ENCODE measurements at regions not wholly inside any gene's neighbourhood (a gene's known extent, or its start where the extent isn't known, plus 50 kb on each side); places are given as distances from the start of the nearest gene placed in this dataset.

- no peak overlapping the region for H3K27ac ChIP-seq (ENCODE audit: low read depth, low read length)
- no peaks in the 10 kb centered on the region for H3K79me1 ChIP-seq (ENCODE audit: low read depth, low read length)
- no peak overlapping the region for H3K56ac ChIP-seq (replicated peaks; ENCODE audit: insufficient read length, low read depth, low read length)
- no peak overlapping the region for H3K18ac ChIP-seq (ENCODE audit: extremely low read depth, low read length)
- no peaks in the 10 kb centered on the region for H3K9me3 ChIP-seq (ENCODE audit: insufficient read depth in 2 of 2, low read depth in 1 of 2, low read length in 1 of 2)
- no peak overlapping the region for H4K91ac ChIP-seq (replicated peaks; ENCODE audit: insufficient read length, low read length)
- H2BK5ac ChIP-seq (ENCODE audit: low read depth, low read length): no peak overlapping the region
- no peaks in the 10 kb centered on the region for H3K23me2 ChIP-seq (ENCODE audit: low read depth, low read length)
- H2BK12ac ChIP-seq (ENCODE audit: low read depth, low read length): no peak overlapping the region
- H2BK20ac ChIP-seq (ENCODE audit: low read length): no peak overlapping the region
- 94% methylated on average over 2 of the region's 2 CpGs; no CpG with 5 or more reads in 1 of the 2 experiments for WGBS, 2 experiments (ENCODE audit: extremely low coverage in 1 of 2, insufficient coverage in 1 of 2, insufficient read length in 1 of 2, insufficient replicate concordance in 2 of 2, low coverage in 1 of 2, low lambda C conversion rate in 2 of 2, missing lambda C conversion rate in 1 of 2)
- H4K20me1 ChIP-seq (replicated peaks in 1 of 2; ENCODE audit: control insufficient read depth in 1 of 2, insufficient read depth in 2 of 2, low read length in 2 of 2): no peaks in the 10 kb centered on the region
- FAIRE-seq (no peak), DNase-seq (ENCODE audit: low read depth in 1 of 2, low spot score in 2 of 2) (peak in 1 of 2 experiments; percentile 4)
- no peak overlapping the region for H3K4ac ChIP-seq (replicated peaks; ENCODE audit: insufficient read length, low read depth, low read length)
- H2BK15ac ChIP-seq (ENCODE audit: low read length): no peak overlapping the region
- POLR2A ChIA-PET (ENCODE audit: partially characterized antibody): no interaction called here
- H4K5ac ChIP-seq (ENCODE audit: insufficient read length, low read depth, low read length): no peak overlapping the region
- no peak overlapping the region for H3K14ac ChIP-seq (ENCODE audit: insufficient read length)
- H3K4me2 ChIP-seq (ENCODE audit: insufficient read depth in 1 of 2, low read depth in 2 of 2, low read length in 2 of 2): no peak overlapping the region
- H3K4me1 ChIP-seq (replicated peaks in 1 of 4; ENCODE audit: control insufficient read depth in 3 of 4, insufficient read depth in 4 of 4, low read length in 3 of 4): peaks cover 0 to 11% (median 8%) of the 10 kb centered on the region in 4 experiments; a peak in 5 of 7 replicates
- no peaks in the 10 kb centered on the region for H3K79me2 ChIP-seq (ENCODE audit: control insufficient read depth in 1 of 2, insufficient read depth in 2 of 2, low read length in 2 of 2)
- no peaks in the 10 kb centered on the region for H3K36me3 ChIP-seq (ENCODE audit: control insufficient read depth in 2 of 4, insufficient read depth in 4 of 4, low read length in 3 of 4)
- no peak overlapping the region for H4K8ac ChIP-seq (ENCODE audit: extremely low read depth, insufficient read depth, low read length)
- CTCF ChIA-PET (ENCODE audit: partially characterized antibody): interaction anchor here (0.8 kb wide), 1 partner anchor 36 kb away, joined by 3 read pairs; no protein-coding TSS in a partner anchor
- TF ChIP-seq CBX8 (IDR thresholded peaks at IDR 0.05; ENCODE audit: borderline replicate concordance, low read depth, low read length) (no peak), RBBP5 (IDR thresholded peaks at IDR 0.05; ENCODE audit: borderline replicate concordance, low read depth, low read length) (no peak), SIX5 (IDR thresholded peaks at IDR 0.05; ENCODE audit: low read depth, low read length) (no peak), SP4 (IDR thresholded peaks at IDR 0.05; ENCODE audit: low read length) (no peak), RNF2 (IDR thresholded peaks at IDR 0.05; ENCODE audit: borderline replicate concordance, low read depth, low read length, missing control alignments, poor library complexity, severe bottlenecking) (no peak), EZH2 (IDR thresholded peaks at IDR 0.05; ENCODE audit: low read depth, low read length, severe bottlenecking) (no peak), CHD1 (IDR thresholded peaks at IDR 0.05; ENCODE audit: low read depth, low read length) (no peak)
- TF ChIP-seq, protein P1, sequence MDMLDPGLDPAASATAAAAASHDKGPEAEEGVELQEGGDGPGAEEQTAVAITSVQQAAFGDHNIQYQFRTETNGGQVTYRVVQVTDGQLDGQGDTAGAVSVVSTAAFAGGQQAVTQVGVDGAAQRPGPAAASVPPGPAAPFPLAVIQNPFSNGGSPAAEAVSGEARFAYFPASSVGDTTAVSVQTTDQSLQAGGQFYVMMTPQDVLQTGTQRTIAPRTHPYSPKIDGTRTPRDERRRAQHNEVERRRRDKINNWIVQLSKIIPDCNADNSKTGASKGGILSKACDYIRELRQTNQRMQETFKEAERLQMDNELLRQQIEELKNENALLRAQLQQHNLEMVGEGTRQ (IDR thresholded peaks at IDR 0.05; ENCODE audit: low read length): no peak
- TF ChIP-seq, protein P2, sequence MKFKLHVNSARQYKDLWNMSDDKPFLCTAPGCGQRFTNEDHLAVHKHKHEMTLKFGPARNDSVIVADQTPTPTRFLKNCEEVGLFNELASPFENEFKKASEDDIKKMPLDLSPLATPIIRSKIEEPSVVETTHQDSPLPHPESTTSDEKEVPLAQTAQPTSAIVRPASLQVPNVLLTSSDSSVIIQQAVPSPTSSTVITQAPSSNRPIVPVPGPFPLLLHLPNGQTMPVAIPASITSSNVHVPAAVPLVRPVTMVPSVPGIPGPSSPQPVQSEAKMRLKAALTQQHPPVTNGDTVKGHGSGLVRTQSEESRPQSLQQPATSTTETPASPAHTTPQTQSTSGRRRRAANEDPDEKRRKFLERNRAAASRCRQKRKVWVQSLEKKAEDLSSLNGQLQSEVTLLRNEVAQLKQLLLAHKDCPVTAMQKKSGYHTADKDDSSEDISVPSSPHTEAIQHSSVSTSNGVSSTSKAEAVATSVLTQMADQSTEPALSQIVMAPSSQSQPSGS (IDR thresholded peaks at IDR 0.05; ENCODE audit: low read length): no peak
- no peak overlapping the region for H2AFZ ChIP-seq (ENCODE audit: low read length)
- H2AK5ac ChIP-seq (ENCODE audit: low read depth, low read length): no peak overlapping the region
- no peak overlapping the region for H3K9ac ChIP-seq (replicated peaks in 1 of 4; ENCODE audit: extremely low read depth in 1 of 4, low read depth in 3 of 4, low read length in 3 of 4)
- H3K27me3 ChIP-seq (replicated peaks in 1 of 4; ENCODE audit: control insufficient read depth in 3 of 4, extremely low read depth in 1 of 4, insufficient read depth in 3 of 4, low read length in 3 of 4): no peaks in the 10 kb centered on the region
- H2BK120ac ChIP-seq (replicated peaks; ENCODE audit: low read depth, low read length): no peak overlapping the region
- no peak overlapping the region for H3K23ac ChIP-seq (ENCODE audit: insufficient read length)
- no peak overlapping the region for H3K4me3 ChIP-seq (ENCODE audit: extremely low read depth in 1 of 4, insufficient read depth in 2 of 4, low read depth in 3 of 4, low read length in 4 of 4)
Observed at GRCh38 chr2:16246281-16246850, 306.0 kb downstream of the MYCN start.

All from H1 (cell line).